Mesodermal cell (in vitro differentiated cells): ENCODE measurements at regions not wholly inside any gene's neighbourhood (a gene's known extent, or its start where the extent isn't known, plus 50 kb on each side); places are given as distances from the start of the nearest gene placed in this dataset.

ENCODE experiments used
- H3K27ac ChIP-seq: 2 replicates; pipeline ENCODE4 v1.7.0; 2013; ENCODE audit warnings: mild to moderate bottlenecking, low read depth, low read length, moderate library complexity; ENCODE audit not compliant: severe bottlenecking
- H3K36me3 ChIP-seq: 2 replicates; pipeline ENCODE4 v1.7.1; 2013; ENCODE audit warnings: mild to moderate bottlenecking, low read length, moderate library complexity; ENCODE audit not compliant: control insufficient read depth, insufficient read depth
- H3K4me1 ChIP-seq: one replicate; pipeline ENCODE4 v1.7.1; 2013; ENCODE audit warnings: mild to moderate bottlenecking, low read length; ENCODE audit not compliant: insufficient read depth, control insufficient read depth, poor library complexity, severe bottlenecking
- H3K4me3 ChIP-seq: 2 replicates; pipeline ENCODE4 v1.7.0; 2013; ENCODE audit warnings: low read length, control low read depth, mild to moderate bottlenecking; ENCODE audit not compliant: insufficient read depth, poor library complexity, severe bottlenecking; ENCODE audit errors: extremely low read depth
- H3K9me3 ChIP-seq: 2 replicates; pipeline ENCODE4 v1.7.1; 2013; ENCODE audit warnings: mild to moderate bottlenecking, low read length, moderate library complexity; ENCODE audit not compliant: control insufficient read depth
- WGBS, 2 experiments: methylation state at CpG; one replicate each; pipeline ENCODE4 v1.1.5; 2013; ENCODE audit warnings: missing lambda C conversion rate in 2 of 2; ENCODE audit not compliant: insufficient coverage in 2 of 2; 5-methylcytosine and 5-hydroxymethylcytosine counted together

DNA sequence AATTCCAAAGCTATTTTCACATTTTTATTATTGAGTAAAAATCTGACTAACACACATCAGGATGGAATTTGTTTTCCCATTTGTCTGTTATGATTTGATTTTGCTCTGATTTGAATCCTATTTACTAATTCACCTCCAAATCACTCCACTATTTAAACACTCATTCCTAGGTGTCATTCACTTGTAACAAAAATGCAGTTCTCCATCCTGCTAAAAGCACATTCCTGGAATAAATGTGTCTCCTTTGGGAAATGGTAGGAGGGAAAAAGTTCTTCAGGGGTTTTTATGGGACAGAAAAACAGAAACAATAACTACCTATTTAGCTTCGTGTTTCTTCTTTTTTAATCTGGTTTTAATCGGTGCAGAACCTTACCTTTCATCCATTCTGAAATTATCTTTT lies 494.1 kb upstream of the CITED2 start:
- Histone ChIP-seq H3K4me3 (no peak overlapping the region), H3K27ac (no peak overlapping the region)

DNA sequence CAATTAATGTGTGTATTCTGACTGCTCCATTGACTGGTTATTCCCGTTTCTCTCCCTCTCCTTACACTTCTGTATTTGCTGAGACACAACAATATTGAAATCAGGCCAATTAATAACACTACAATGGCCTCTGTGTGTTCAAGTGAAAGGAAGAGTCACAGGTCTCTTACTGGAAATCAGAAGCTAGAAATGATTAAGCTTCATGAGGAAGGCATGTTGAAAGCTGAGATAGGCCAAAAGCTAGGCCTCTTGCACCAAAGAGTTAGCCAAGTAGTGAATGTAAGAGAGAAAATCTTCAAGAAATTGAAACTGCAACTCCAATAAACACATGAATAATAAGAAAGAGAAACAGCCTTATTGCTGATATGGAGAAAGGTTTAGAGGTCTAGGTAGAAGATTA lies 489.5 kb upstream of the CITED2 start:
- no peak overlapping the region for H3K4me3 ChIP-seq
- no peak overlapping the region for H3K27ac ChIP-seq
- H3K36me3 ChIP-seq, result no peaks in the 10 kb centered on the region
- H3K9me3 ChIP-seq, result no peaks in the 10 kb centered on the region
- H3K4me1 ChIP-seq, result no peaks in the 10 kb centered on the region
- WGBS, 2 experiments, result no CpG with 5 or more reads among the region's 1 CpG

More for the DNA sequence above, 494.1 kb upstream of the CITED2 start:
- 100% methylated on average over 2 of the region's 2 CpGs; no CpG with 5 or more reads in 1 of the 2 experiments for WGBS, 2 experiments
- Histone ChIP-seq H3K9me3 (no peaks in the 10 kb centered on the region), H3K4me1 (peaks cover 10% of the 10 kb centered on the region), H3K36me3 (no peaks in the 10 kb centered on the region)

DNA sequence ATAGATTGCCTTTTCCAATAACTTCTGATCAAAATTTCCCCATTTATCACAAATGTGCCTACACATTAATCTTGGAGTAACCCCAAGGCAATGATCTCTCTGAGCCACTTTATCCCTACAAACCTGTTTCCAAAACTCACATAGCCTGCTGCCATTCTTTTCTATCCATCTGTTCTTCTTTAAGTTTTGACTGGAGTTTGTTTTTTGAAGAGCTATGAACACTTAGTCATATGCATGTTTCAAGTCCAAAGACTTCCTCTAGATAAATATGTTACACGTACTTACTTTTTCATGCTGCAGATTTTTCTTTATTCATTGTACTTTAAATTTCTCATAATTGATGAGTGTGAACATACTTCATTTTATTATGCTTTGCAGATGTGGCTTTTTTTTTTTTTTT lies 488.9 kb upstream of the CITED2 start:
- H3K36me3 ChIP-seq, result no peaks in the 10 kb centered on the region
- no peak overlapping the region for H3K27ac ChIP-seq
- H3K4me3 ChIP-seq, result no peak overlapping the region
- WGBS, 2 experiments, result no CpG with 5 or more reads among the region's 1 CpG
- H3K4me1 ChIP-seq, result no peaks in the 10 kb centered on the region
- no peaks in the 10 kb centered on the region for H3K9me3 ChIP-seq

DNA sequence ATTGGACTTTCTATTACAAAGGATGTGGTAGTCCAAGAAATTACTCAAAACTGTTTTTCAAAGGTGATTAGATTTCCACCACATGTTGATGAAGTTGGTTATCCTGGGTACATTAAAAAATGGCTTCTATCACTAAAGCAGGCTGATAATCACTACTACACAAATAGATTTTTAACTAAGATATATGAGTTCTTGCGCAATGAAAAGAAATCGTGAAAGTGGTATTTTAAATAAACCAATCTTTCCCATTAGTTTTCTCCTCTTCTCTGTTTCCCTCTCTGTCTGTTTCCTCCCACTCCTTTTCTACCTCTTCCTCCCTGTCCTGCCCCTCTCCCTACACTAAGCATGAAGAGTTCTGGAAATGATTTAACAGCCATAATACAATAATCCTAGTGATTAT lies 487.9 kb upstream of the CITED2 start:
- WGBS, 2 experiments, result no CpG with 5 or more reads among the region's 2 CpGs
- Histone ChIP-seq H3K27ac (no peak overlapping the region), H3K36me3 (no peaks in the 10 kb centered on the region), H3K4me1 (no peaks in the 10 kb centered on the region), H3K9me3 (no peaks in the 10 kb centered on the region), H3K4me3 (no peak overlapping the region)

DNA sequence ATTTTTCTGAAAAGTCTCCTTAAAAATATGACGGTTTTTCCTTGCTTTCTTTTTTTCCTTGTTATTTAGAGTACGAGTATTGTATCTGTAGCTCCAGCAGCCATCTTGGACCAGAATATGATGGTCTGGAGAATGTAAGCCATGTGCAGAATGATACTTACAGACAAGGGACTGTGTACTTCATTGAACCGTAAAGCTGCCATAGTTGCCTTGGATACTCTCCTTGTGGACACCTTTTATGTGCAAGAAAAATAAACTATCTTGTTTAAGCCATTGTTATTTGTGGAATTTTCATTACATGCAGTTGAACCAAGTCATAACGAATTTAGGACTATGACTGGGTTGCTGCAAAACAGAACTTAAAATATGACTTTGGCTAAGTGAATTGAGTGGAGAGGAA lies 485.8 kb upstream of the CITED2 start:
- H3K27ac ChIP-seq, result no peak overlapping the region
- no peak overlapping the region for H3K4me3 ChIP-seq
- peaks cover 4% of the 10 kb centered on the region for H3K4me1 ChIP-seq
- no peaks in the 10 kb centered on the region for H3K9me3 ChIP-seq
- no peaks in the 10 kb centered on the region for H3K36me3 ChIP-seq
- WGBS, 2 experiments, result 92 to 100% methylated on average over 1 to 2 of the region's 4 CpGs

DNA sequence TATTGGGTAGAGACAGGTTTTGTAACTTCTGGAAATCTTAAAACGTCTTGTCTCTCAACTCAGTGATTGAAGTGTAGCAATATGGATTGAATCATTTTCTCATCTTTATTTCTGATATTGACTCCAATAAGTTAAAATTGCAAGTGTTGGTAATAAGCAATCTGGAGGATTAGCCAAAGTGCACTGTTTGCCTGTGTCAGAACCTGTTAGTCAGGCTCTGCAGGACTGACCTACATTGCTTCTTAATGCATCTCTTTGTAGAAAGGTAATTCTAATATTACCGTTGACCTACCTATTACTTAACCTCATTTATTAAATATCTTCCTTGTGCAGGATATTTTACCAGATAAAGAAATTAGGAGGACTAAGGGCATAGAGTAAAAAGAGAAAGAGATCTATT lies 484.0 kb upstream of the CITED2 start:
- Histone ChIP-seq H3K36me3 (no peaks in the 10 kb centered on the region), H3K9me3 (no peaks in the 10 kb centered on the region), H3K4me3 (no peak overlapping the region), H3K4me1 (peaks cover 9% of the 10 kb centered on the region), H3K27ac (no peak overlapping the region)
- no CpG with 5 or more reads among the region's 2 CpGs for WGBS, 2 experiments

DNA sequence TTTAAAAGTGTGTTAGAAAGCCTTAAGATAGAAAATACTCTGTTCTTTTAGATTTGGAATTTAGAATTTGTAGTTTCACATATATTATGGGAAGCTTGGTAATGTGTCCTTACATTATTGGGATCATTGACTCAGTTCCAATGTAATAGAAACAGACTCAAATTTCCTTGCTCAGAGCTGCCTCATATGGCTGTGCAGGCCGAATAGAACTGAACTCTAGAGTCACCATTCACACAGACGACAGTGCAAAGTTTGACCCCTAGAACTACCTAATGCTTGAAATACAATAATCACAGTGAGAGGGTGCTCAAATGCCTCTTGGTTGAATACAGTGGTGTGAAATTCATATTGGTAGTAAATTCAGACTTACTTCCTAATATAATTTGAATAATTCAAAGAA lies 482.7 kb upstream of the CITED2 start:
- Histone ChIP-seq H3K4me1 (peaks cover 18% of the 10 kb centered on the region), H3K27ac (no peak overlapping the region), H3K4me3 (no peak overlapping the region), H3K9me3 (no peaks in the 10 kb centered on the region), H3K36me3 (no peaks in the 10 kb centered on the region)
- WGBS, 2 experiments, result 80% methylated on average over 1 of the region's 2 CpGs; no CpG with 5 or more reads in 1 of the 2 experiments

DNA sequence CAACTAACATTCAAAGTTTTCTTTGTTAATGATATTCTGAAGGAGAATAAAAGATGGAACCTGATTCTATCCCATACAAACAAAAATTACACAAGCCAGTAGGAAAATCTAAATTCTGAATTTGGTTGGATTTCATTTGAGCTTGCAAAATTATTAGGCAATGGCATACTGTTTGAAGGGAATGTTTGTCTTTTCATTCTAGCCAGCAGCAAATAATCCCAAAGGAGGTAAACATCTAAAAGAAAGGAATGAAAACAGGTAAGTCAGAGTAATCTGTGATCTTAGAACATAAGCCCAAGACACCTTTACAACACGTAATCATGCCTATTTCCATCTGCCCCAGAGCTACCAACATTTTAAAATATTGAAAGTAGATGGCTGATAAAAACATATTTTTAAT lies 482.1 kb upstream of the CITED2 start:
- H3K27ac ChIP-seq, result no peak overlapping the region
- no peaks in the 10 kb centered on the region for H3K36me3 ChIP-seq
- no peaks in the 10 kb centered on the region for H3K9me3 ChIP-seq
- H3K4me3 ChIP-seq, result no peak overlapping the region
- peaks cover 22% of the 10 kb centered on the region for H3K4me1 ChIP-seq
- no CpG with 5 or more reads among the region's 1 CpG for WGBS, 2 experiments

DNA sequence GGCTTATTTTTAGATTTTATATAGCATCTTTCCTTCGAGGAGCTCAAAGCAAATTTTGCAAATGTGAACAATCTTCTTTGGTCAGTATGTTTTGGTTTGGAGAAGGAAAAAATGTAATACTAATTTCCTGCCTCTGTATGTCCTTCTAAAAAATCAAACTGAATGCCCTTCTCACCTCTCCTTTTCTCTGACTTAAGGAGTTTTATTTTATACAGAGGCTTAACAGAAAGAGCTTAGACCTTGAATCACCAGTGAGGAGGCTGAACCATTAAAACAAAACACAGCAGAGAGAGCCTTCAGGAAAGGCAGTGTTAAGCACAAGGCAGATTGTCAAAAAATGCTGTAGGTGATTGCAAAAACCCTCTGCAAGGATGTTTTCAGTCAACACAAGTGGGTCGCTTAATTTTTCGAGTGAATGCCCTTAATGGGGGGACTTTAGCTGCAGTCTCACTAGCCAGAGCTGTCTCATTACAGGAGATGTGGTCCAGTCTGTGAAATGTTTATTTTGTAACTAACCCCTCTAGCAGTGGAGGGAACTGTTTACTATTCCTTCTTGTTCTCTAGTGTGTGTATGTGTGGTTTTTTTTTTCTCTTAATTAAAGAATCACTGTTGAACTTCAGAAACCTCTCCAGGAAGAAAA lies 481.3 kb upstream of the CITED2 start:
- 71% methylated on average over 2 of the region's 3 CpGs; no CpG with 5 or more reads in 1 of the 2 experiments for WGBS, 2 experiments
- Histone ChIP-seq H3K4me1 (peaks cover 22% of the 10 kb centered on the region), H3K27ac (peak overlapping the region; percentile 41), H3K9me3 (peaks cover 4% of the 10 kb centered on the region), H3K36me3 (no peaks in the 10 kb centered on the region), H3K4me3 (no peak overlapping the region)

DNA sequence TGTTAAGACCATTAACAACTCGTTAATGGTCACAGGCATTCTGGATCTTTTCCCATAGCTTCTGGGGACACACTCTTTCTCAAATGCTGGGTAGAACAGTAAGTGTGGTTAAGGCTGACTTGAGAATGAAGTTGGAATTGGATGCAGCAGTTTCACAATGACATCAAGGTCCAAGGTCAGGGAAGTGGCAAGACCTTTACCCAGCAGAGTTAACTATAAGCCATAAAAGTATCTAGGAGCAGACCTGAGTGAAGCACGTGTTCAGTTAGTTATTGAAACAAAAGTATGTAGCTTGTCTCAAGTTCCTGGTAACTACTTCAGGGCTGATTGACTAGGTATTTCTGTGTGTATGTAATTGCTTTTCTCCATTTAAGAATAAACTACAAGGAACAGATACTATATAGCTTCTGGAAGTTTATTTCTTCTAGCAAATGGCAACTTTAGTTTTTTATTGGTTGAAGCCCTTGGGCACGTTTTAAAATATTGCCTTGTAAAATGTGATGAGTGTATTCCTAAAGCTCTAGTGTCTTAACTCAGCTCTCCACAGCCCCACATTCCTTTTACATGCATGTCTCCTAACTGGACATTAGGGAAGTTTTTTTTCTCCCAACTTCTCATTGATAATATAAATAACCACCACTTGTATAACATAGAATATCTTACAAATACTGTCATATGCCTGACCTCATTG lies 479.0 kb upstream of the CITED2 start:
- Histone ChIP-seq H3K36me3 (no peaks in the 10 kb centered on the region), H3K27ac (peak overlapping the region; percentile 62), H3K4me3 (no peak overlapping the region), H3K4me1 (peaks cover 22% of the 10 kb centered on the region), H3K9me3 (peaks cover 4% of the 10 kb centered on the region)
- WGBS, 2 experiments, result 100% methylated on average over 1 of the region's 3 CpGs; no CpG with 5 or more reads in 1 of the 2 experiments

DNA sequence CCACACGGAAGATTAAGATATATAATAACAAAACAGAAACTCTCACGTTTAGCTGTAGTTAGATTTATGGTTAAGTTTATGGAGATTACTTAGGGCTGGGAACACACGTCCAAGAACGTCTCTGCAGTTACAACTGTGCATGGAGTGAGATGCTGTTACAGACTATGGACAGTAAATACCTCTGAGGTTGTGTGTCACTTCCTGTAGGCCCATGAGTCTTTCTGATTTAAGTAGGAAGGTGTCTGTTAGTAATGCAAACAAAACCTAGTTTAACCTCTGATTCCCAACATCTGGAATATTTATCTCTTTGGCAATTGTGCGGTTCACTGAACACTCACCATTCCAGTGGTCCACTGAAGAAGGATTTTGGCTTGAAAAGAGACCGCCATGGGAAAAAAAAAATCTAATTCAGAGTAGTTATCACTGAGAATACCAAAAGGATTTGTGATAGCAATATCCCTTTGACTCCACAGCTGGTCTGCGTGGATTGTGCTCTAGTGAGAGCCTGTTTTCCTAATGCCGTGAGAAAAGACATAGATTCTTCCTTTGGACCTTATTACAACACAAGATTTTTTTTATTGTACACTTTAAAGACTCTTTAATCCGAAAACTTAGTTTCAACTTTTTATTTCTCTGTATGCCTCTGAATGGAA lies 478.2 kb upstream of the CITED2 start:
- H3K9me3 ChIP-seq, result peaks cover 4% of the 10 kb centered on the region
- peak overlapping the region; percentile 62 for H3K27ac ChIP-seq
- H3K4me3 ChIP-seq, result no peak overlapping the region
- no peaks in the 10 kb centered on the region for H3K36me3 ChIP-seq
- 92 to 100% methylated on average over 4 to 6 of the region's 9 CpGs for WGBS, 2 experiments
- peaks cover 22% of the 10 kb centered on the region for H3K4me1 ChIP-seq
